SJSA1 (cell line): ENCODE measurements at regions not wholly inside any gene's neighbourhood (a gene's known extent, or its start where the extent isn't known, plus 50 kb on each side); places are given as distances from the start of the nearest gene placed in this dataset.

ENCODE experiments used
- DNase-seq, 2 experiments: peaks; one replicate each; pipeline ENCODE4 v3.0.0-alpha.2; 2015 to 2020; ENCODE audit warnings: low spot score in 2 of 2, low read depth in 1 of 2
- H3K27ac ChIP-seq: fragments of 250-450 bp; sonication (Bioruptor Pico); 2 replicates; pipeline ENCODE4 v1.5.1; 2020; ENCODE audit warnings: mild to moderate bottlenecking, moderate library complexity
- H3K27me3 ChIP-seq: fragments of 250-450 bp; sonication (Bioruptor Pico); replicated peaks from 2 replicates; pipeline ENCODE4 v1.5.1; 2020; ENCODE audit warnings: mild to moderate bottlenecking, moderate library complexity
- H3K36me3 ChIP-seq: fragments of 250-450 bp; sonication (Bioruptor Pico); 2 replicates; pipeline ENCODE4 v1.5.1; 2020; ENCODE audit warnings: mild to moderate bottlenecking
- H3K4me1 ChIP-seq: fragments of 250-450 bp; sonication (Bioruptor Pico); replicated peaks from 2 replicates; pipeline ENCODE4 v1.6.1; 2021; ENCODE audit warnings: mild to moderate bottlenecking
- H3K4me3 ChIP-seq: fragments of 250-450 bp; sonication (Bioruptor Pico); 2 replicates; pipeline ENCODE4 v1.5.1; 2020; ENCODE audit warnings: mild to moderate bottlenecking
- H3K9me3 ChIP-seq: fragments of 250-450 bp; sonication (Bioruptor Pico); replicated peaks from 2 replicates; pipeline ENCODE4 v1.5.1; 2020; ENCODE audit warnings: mild to moderate bottlenecking

DNA sequence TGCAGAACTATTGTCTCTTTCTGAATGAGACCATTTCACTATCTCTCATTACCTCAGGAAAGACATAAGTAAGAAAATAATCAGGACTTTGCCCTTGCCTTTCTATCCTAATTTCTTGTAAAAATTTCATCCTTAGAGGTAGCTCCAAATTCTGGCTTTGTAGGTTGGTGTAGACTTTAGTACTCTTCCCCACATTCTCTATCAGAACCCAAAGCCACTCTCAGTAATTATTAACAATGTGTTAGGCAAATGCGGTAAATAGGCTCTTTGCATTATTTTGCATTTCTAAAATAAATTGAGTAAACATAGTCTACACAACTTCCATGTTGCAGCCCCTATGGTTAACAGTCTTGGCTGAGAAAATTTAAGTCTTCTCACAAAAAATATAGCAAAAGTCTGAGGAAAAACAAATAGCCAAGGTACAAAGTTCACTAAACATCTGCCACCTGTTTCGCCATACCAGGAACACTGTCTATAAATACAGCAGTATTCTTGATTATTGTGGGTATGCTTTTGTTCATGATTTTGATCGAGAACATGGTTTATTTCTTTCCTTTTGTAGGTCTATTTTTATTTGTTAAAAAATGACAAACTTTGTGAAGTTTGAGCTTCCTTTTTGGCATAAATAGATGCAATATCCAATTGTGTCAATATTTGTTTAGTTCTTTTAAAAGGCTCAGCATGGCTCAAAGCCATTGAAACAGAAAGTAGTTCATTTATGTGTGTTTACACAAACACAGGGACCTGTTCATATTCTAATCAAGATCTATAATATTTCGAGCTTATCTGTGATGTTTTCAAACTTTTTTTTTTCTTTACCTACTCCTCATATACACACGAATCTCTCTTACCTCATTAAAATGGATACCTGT, 1061.5 kb downstream of the CNTNAP5 start:
- DNase-seq = no peak
- no peaks in the 10 kb centered on the region for H3K27me3 ChIP-seq
- no peaks in the 10 kb centered on the region for H3K4me1 ChIP-seq
- no peak overlapping the region for H3K4me3 ChIP-seq
- H3K27ac ChIP-seq = no peak overlapping the region
- no peaks in the 10 kb centered on the region for H3K36me3 ChIP-seq
- 0 out of 2 replicates have a peak, but pooled peaks cover 5% of the 10 kb centered on the region for H3K9me3 ChIP-seq

- no peak for DNase-seq
- Histone ChIP-seq H3K4me3 (no peak overlapping the region), H3K27ac (no peak overlapping the region), H3K36me3 (no peaks in the 10 kb centered on the region), H3K4me1 (no peaks in the 10 kb centered on the region), H3K27me3 (no peaks in the 10 kb centered on the region), H3K9me3 (0 out of 2 replicates have a peak, but pooled peaks cover 7% of the 10 kb centered on the region)
Measured at GRCh38 chr2:125092276-125093009, 1067.4 kb downstream of the CNTNAP5 start.

- Histone ChIP-seq H3K4me1 (no peaks in the 10 kb centered on the region), H3K4me3 (no peak overlapping the region), H3K27ac (no peak overlapping the region), H3K36me3 (no peaks in the 10 kb centered on the region), H3K27me3 (no peaks in the 10 kb centered on the region), H3K9me3 (0 out of 2 replicates have a peak, but pooled peaks cover 5% of the 10 kb centered on the region)
- DNase-seq = no peak
Measured at GRCh38 chr2:125095826-125096225, 1070.7 kb downstream of the CNTNAP5 start.

GRCh38 chr2:125106710-125107109, 1081.6 kb downstream of the CNTNAP5 start:
- no peaks in the 10 kb centered on the region for H3K27me3 ChIP-seq

GRCh38 chr2:125107446-125107845, 1082.4 kb downstream of the CNTNAP5 start:
- DNase-seq = no peak

More at GRCh38 chr2:125106710-125107109, 1081.6 kb downstream of the CNTNAP5 start:
- H3K4me1 ChIP-seq = no peaks in the 10 kb centered on the region
- no peak for DNase-seq
- H3K9me3 ChIP-seq = no peaks in the 10 kb centered on the region; the same call in 1 of the 2 replicates
- no peak overlapping the region for H3K27ac ChIP-seq
- no peaks in the 10 kb centered on the region for H3K36me3 ChIP-seq
- no peak overlapping the region for H3K4me3 ChIP-seq

GRCh38 chr2:125108251-125108650, 1083.2 kb downstream of the CNTNAP5 start:
- Histone ChIP-seq H3K36me3 (no peaks in the 10 kb centered on the region), H3K27ac (no peak overlapping the region), H3K4me3 (no peak overlapping the region), H3K27me3 (no peaks in the 10 kb centered on the region), H3K9me3 (no peaks in the 10 kb centered on the region; the same call in 1 of the 2 replicates), H3K4me1 (no peaks in the 10 kb centered on the region)
- DNase-seq = no peak

More at GRCh38 chr2:125107446-125107845, 1082.4 kb downstream of the CNTNAP5 start:
- Histone ChIP-seq H3K36me3 (no peaks in the 10 kb centered on the region), H3K9me3 (no peaks in the 10 kb centered on the region; the same call in 1 of the 2 replicates), H3K4me1 (no peaks in the 10 kb centered on the region), H3K4me3 (no peak overlapping the region), H3K27me3 (no peaks in the 10 kb centered on the region), H3K27ac (no peak overlapping the region)

GRCh38 chr2:125125902-125126301, 1100.8 kb downstream of the CNTNAP5 start:
- H3K9me3 ChIP-seq = peaks cover 3% of the 10 kb centered on the region
- H3K27ac ChIP-seq = no peak overlapping the region
- no peaks in the 10 kb centered on the region for H3K27me3 ChIP-seq
- H3K4me1 ChIP-seq = no peaks in the 10 kb centered on the region
- no peak for DNase-seq
- no peaks in the 10 kb centered on the region for H3K36me3 ChIP-seq
- H3K4me3 ChIP-seq = no peak overlapping the region

GRCh38 chr2:125160947-125161346, 1135.9 kb downstream of the CNTNAP5 start:
- no peak for DNase-seq
- Histone ChIP-seq H3K4me3 (no peak overlapping the region), H3K27me3 (no peaks in the 10 kb centered on the region), H3K27ac (no peak overlapping the region), H3K9me3 (peaks cover 2% of the 10 kb centered on the region; the same call in 1 of the 2 replicates), H3K36me3 (no peaks in the 10 kb centered on the region), H3K4me1 (no peaks in the 10 kb centered on the region)

- no peaks in the 10 kb centered on the region for H3K4me1 ChIP-seq
- no peaks in the 10 kb centered on the region for H3K27me3 ChIP-seq
- H3K4me3 ChIP-seq = no peak overlapping the region
- no peaks in the 10 kb centered on the region for H3K36me3 ChIP-seq
- no peak overlapping the region for H3K27ac ChIP-seq
- H3K9me3 ChIP-seq = peaks cover 2% of the 10 kb centered on the region; the same call in 1 of the 2 replicates
- no peak for DNase-seq
Measured at GRCh38 chr2:125167152-125167551, 1142.1 kb downstream of the CNTNAP5 start.

GRCh38 chr2:125167820-125168219, 1142.7 kb downstream of the CNTNAP5 start:
- no peak overlapping the region for H3K27ac ChIP-seq
- no peak for DNase-seq
- peaks cover 2% of the 10 kb centered on the region; the same call in 1 of the 2 replicates for H3K9me3 ChIP-seq
- H3K4me3 ChIP-seq = no peak overlapping the region
- H3K36me3 ChIP-seq = no peaks in the 10 kb centered on the region
- H3K4me1 ChIP-seq = no peaks in the 10 kb centered on the region
- no peaks in the 10 kb centered on the region for H3K27me3 ChIP-seq

DNA sequence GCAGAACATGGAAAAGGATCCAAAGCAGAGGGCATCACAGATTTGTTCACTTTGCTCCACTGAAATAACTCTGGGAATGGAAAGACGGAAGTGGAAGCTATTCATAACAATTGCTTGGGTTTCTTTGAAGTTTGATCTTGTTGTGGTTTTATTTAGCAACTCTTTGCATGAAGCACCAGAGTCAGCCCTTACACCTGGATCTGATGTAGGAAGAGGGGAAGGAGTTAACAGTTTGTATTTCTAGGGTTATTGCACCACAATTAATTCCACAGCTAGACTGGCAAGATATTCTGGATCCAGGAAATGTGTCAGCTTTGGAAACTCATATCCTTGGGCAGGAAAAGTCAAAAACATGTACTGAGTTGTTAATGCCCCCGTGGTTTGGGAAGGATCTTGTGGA, 1143.4 kb downstream of the CNTNAP5 start:
- Histone ChIP-seq H3K4me3 (no peak overlapping the region), H3K27ac (no peak overlapping the region), H3K4me1 (no peaks in the 10 kb centered on the region), H3K9me3 (no peaks in the 10 kb centered on the region; the same call in 1 of the 2 replicates), H3K36me3 (no peaks in the 10 kb centered on the region), H3K27me3 (no peaks in the 10 kb centered on the region)
- DNase-seq = no peak

DNA sequence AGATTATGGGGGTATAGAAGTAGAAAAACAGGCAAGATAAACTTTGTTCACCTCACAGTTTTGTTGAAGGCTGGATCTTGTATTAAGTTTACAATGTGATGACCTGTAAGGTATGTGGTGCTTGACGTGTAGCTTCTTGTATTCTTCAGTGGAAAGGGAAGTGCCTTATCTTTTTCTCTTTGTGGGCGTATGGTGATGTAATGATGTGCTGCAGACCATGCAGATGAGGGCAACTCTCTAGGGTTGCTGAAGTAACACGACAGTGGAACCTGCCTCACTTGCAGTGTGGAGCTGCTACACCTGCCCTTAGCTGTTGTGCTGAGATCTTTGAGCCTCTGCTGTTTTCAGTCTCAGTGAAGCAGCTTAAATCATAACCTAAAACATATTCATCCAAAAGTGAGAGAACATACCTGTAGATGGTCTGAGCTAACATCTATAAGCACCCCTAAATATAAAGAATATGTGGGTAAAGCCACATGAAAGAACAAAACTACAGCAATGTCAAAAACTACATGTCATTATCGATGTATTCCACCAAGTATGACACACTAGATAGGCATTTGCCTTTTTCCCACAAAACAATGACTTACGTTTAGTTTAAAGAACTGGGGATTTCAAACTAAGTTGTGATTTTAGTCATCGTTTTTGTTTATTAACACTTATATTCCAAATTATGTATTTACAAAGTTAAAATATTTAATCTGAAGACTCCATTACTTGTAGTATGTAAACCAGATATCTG, 1144.1 kb downstream of the CNTNAP5 start:
- Histone ChIP-seq H3K4me1 (no peaks in the 10 kb centered on the region), H3K9me3 (no peaks in the 10 kb centered on the region; the same call in 1 of the 2 replicates), H3K4me3 (no peak overlapping the region), H3K27me3 (no peaks in the 10 kb centered on the region), H3K27ac (no peak overlapping the region), H3K36me3 (no peaks in the 10 kb centered on the region)
- DNase-seq = no peak

GRCh38 chr2:125169764-125170146, 1144.7 kb downstream of the CNTNAP5 start:
- DNase-seq = no peak
- no peaks in the 10 kb centered on the region for H3K4me1 ChIP-seq
- no peaks in the 10 kb centered on the region for H3K36me3 ChIP-seq
- no peak overlapping the region for H3K27ac ChIP-seq
- no peak overlapping the region for H3K4me3 ChIP-seq
- no peaks in the 10 kb centered on the region; the same call in 1 of the 2 replicates for H3K9me3 ChIP-seq
- no peaks in the 10 kb centered on the region for H3K27me3 ChIP-seq
